Retinal pigment epithelial cell (primary cell): ENCODE measurements at regions not wholly inside any gene's neighbourhood (a gene's known extent, or its start where the extent isn't known, plus 50 kb on each side); places are given as distances from the start of the nearest gene placed in this dataset.

Source experiments
- DNase-seq: peaks from one replicate; pipeline ENCODE4 v3.0.0-alpha.2; 2010; ENCODE audit warnings: low read depth
- H3K4me3 ChIP-seq: 2 replicates; pipeline ENCODE4 v1.5.1; 2011; ENCODE audit warnings: mild to moderate bottlenecking, low read length, control low read depth, moderate library complexity
- TF ChIP-seq, protein P1 (sequence below): conservative IDR thresholded peaks from 2 replicates; pipeline ENCODE4 v1.5.1; 2011; ENCODE audit warnings: low read depth, low read length, control low read depth, inconsistent platforms

DNA sequence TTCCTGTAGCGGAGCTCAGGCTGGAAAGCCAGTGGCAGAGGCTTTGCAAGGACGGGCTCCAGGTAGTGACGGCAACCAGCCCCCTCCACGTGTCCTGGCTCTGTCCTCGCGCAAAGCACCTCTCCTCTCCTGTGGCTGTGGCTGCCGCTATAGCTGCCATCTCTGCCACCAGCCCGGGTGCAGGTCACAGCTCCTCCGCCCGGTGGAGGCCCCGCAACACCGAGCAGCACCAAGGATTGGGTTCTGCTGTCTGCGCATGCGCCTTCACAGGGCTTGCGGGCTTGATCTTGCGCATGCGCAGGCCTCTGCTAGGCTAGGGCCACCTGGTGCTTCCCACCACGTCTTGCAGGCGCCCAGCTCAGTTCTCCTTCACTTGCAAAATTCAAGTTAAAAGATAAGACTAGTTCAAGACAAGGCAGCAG lies 625.4 kb downstream of the QKI start:
- H3K4me3 ChIP-seq: no peak overlapping the region
- TF ChIP-seq, protein P1, sequence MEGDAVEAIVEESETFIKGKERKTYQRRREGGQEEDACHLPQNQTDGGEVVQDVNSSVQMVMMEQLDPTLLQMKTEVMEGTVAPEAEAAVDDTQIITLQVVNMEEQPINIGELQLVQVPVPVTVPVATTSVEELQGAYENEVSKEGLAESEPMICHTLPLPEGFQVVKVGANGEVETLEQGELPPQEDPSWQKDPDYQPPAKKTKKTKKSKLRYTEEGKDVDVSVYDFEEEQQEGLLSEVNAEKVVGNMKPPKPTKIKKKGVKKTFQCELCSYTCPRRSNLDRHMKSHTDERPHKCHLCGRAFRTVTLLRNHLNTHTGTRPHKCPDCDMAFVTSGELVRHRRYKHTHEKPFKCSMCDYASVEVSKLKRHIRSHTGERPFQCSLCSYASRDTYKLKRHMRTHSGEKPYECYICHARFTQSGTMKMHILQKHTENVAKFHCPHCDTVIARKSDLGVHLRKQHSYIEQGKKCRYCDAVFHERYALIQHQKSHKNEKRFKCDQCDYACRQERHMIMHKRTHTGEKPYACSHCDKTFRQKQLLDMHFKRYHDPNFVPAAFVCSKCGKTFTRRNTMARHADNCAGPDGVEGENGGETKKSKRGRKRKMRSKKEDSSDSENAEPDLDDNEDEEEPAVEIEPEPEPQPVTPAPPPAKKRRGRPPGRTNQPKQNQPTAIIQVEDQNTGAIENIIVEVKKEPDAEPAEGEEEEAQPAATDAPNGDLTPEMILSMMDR: no peak
- DNase-seq: no peak

- TF ChIP-seq, protein P1: no peak
- DNase-seq: no peak
These were observed 622.8 kb downstream of the QKI start for GRCh38 chr6:164037171-164037870.

GRCh38 chr6:164035900-164036485 lies 621.5 kb downstream of the QKI start:
- TF ChIP-seq, protein P1: no peak

More at GRCh38 chr6:164037171-164037870, 622.8 kb downstream of the QKI start:
- H3K4me3 ChIP-seq: no peak overlapping the region

GRCh38 chr6:164034602-164035140 lies 620.2 kb downstream of the QKI start:
- no peak for DNase-seq
- no peak overlapping the region for H3K4me3 ChIP-seq
- TF ChIP-seq, protein P1: no peak

More at GRCh38 chr6:164035900-164036485, 621.5 kb downstream of the QKI start:
- H3K4me3 ChIP-seq: no peak overlapping the region
- DNase-seq: no peak

DNA sequence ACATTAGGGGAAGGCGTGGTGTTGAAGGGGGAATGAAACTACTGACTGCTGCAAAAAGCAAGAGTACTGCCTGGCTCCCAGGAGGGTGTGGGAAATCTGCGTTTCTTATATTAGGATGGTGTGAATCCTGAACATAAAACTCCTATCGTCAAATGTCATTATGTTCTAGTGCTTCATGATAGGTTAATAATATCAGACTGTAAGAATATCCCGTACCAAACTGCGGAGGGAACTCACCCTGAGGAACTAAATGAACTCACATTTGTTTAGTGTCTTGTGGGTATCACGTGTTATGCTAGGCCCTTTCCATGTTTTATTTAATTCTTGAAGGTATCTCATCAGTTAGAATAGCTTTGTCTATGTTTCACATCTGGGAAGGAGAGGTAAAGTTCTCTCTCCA lies 610.7 kb downstream of the QKI start:
- no peak for DNase-seq
- no peak overlapping the region for H3K4me3 ChIP-seq
- TF ChIP-seq, protein P1: no peak

- TF ChIP-seq, protein P1: no peak
- no peak for DNase-seq
- no peak overlapping the region for H3K4me3 ChIP-seq
These were observed 609.0 kb downstream of the QKI start for GRCh38 chr6:164023535-164023934.
